MM.1S (cell line): ENCODE measurements at regions not wholly inside any gene's neighbourhood (a gene's known extent, or its start where the extent isn't known, plus 50 kb on each side); places are given as distances from the start of the nearest gene placed in this dataset.
A peak's percentile ranks its signal among the peaks of the same experiment; 100 is the strongest.

Experiments used
- DNase-seq: peaks from one replicate; pipeline ENCODE4 v3.0.0-alpha.2; 2015
- H2AFZ ChIP-seq: fragments of 300-600 bp; sonication (generic); 2 replicates; pipeline ENCODE4 v1.6.0; 2016; ENCODE audit warnings: antibody characterized with exemption, low read length
- H3F3A ChIP-seq: fragments of 300-600 bp; sonication (generic); 2 replicates; pipeline ENCODE4 v1.6.1; 2016; ENCODE audit warnings: mild to moderate bottlenecking, antibody characterized with exemption, low read length, moderate library complexity, mixed read lengths; ENCODE audit not compliant: insufficient read depth
- H3K27ac ChIP-seq: fragments of 300-600 bp; sonication (generic); 2 replicates; pipeline ENCODE4 v1.5.1; 2016; ENCODE audit warnings: mild to moderate bottlenecking, low read length
- H3K27me3 ChIP-seq: fragments of 300-600 bp; sonication (generic); replicated peaks from 2 replicates; pipeline ENCODE4 v1.6.0; 2016; ENCODE audit warnings: low read length; ENCODE audit not compliant: insufficient read depth
- H3K36me3 ChIP-seq: fragments of 300-600 bp; sonication (generic); replicated peaks from 2 replicates; pipeline ENCODE4 v1.6.1; 2016; ENCODE audit warnings: mild to moderate bottlenecking, low read length, mixed read lengths; ENCODE audit not compliant: insufficient read depth
- H3K4me1 ChIP-seq: fragments of 300-600 bp; sonication (generic); 2 replicates; pipeline ENCODE4 v1.6.1; 2016; ENCODE audit warnings: low read length, mixed read lengths
- H3K4me2 ChIP-seq: fragments of 300-600 bp; sonication (generic); 2 replicates; pipeline ENCODE4 v1.6.0; 2016; ENCODE audit warnings: low read depth, low read length
- H3K4me3 ChIP-seq: fragments of 300-600 bp; sonication (generic); 2 replicates; pipeline ENCODE4 v1.5.1; 2016; ENCODE audit warnings: low read length, mixed read lengths
- H3K79me2 ChIP-seq: fragments of 300-600 bp; sonication (generic); 2 replicates; pipeline ENCODE4 v1.6.1; 2016; ENCODE audit warnings: mixed run types, low read length, mixed read lengths
- H3K9ac ChIP-seq: fragments of 300-600 bp; sonication (generic); 2 replicates; pipeline ENCODE4 v1.6.1; 2016; ENCODE audit warnings: low read length, mixed read lengths
- H3K9me2 ChIP-seq: fragments of 300-600 bp; sonication (generic); replicated peaks from 2 replicates; pipeline ENCODE4 v1.6.1; 2016; ENCODE audit warnings: mild to moderate bottlenecking, low read length, mixed read lengths; ENCODE audit not compliant: insufficient read depth
- H3K9me3 ChIP-seq: fragments of 300-600 bp; sonication (generic); replicated peaks from 2 replicates; pipeline ENCODE4 v1.6.1; 2016; ENCODE audit warnings: mild to moderate bottlenecking, low read length, mixed read lengths; ENCODE audit not compliant: insufficient read depth
- H4K20me1 ChIP-seq: fragments of 300-600 bp; sonication (generic); 2 replicates; pipeline ENCODE4 v1.6.1; 2016; ENCODE audit warnings: mild to moderate bottlenecking, low read length, moderate library complexity, mixed read lengths; ENCODE audit not compliant: insufficient read depth
- EZH2 ChIP-seq: fragments of 300-600 bp; sonication (generic); optimal IDR thresholded peaks from 2 replicates; pipeline ENCODE3; 2017; ENCODE audit warnings: low read depth, mild to moderate bottlenecking, antibody characterized with exemption, low read length, mixed read lengths
- EZH2phosphoT487 ChIP-seq: fragments of 300-600 bp; sonication (generic); IDR thresholded peaks from 2 replicates; pipeline ENCODE4 v1.6.1; 2018; ENCODE audit warnings: antibody characterized with exemption, low read length
- TF ChIP-seq, protein P1 (sequence below): fragments of 300-600 bp; sonication (generic); IDR thresholded peaks from 2 replicates; pipeline ENCODE4 v1.5.1; 2016; ENCODE audit warnings: antibody characterized with exemption, low read length, mixed read lengths

GRCh38 chr3:89851974-89852621, 744.7 kb downstream of the EPHA3 start:
- Histone ChIP-seq H3K9ac (no peak overlapping the region), H3K27ac (no peak overlapping the region), H4K20me1 (no peaks in the 10 kb centered on the region), H3K79me2 (no peaks in the 10 kb centered on the region), H3K36me3 (no peaks in the 10 kb centered on the region), H3K4me2 (no peak overlapping the region), H3K9me2 (no peaks in the 10 kb centered on the region), H3K9me3 (no peaks in the 10 kb centered on the region), H3K4me1 (no peaks in the 10 kb centered on the region), H3K4me3 (no peak overlapping the region), H2AFZ (no peak overlapping the region), H3K27me3 (no peaks in the 10 kb centered on the region), H3F3A (no peaks in the 10 kb centered on the region)
- DNase-seq: no peak
- TF ChIP-seq, protein P1, sequence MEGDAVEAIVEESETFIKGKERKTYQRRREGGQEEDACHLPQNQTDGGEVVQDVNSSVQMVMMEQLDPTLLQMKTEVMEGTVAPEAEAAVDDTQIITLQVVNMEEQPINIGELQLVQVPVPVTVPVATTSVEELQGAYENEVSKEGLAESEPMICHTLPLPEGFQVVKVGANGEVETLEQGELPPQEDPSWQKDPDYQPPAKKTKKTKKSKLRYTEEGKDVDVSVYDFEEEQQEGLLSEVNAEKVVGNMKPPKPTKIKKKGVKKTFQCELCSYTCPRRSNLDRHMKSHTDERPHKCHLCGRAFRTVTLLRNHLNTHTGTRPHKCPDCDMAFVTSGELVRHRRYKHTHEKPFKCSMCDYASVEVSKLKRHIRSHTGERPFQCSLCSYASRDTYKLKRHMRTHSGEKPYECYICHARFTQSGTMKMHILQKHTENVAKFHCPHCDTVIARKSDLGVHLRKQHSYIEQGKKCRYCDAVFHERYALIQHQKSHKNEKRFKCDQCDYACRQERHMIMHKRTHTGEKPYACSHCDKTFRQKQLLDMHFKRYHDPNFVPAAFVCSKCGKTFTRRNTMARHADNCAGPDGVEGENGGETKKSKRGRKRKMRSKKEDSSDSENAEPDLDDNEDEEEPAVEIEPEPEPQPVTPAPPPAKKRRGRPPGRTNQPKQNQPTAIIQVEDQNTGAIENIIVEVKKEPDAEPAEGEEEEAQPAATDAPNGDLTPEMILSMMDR: peak; percentile 22
- no peak for TF ChIP-seq EZH2

DNA sequence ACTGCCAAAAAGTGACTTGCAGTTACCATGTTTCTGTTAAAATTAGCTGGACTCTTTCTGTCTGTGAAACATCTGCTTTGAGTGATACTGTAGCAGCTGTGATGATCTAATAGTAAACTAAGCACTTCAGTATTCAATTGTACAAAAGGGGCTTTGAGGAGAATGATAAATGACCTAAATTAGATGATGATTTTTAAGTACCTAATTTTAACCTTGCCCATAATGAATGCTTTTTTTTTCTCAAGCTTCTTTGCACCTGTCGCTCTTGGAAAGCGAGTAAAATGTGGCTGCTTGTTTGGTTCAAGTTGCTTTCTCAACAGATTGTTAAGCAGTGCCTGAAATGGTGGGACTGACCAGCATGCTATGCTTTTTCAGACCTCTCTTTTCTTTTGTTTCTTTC, 752.3 kb downstream of the EPHA3 start:
- no peak overlapping the region for H3K27ac ChIP-seq
- no peak for DNase-seq
- H3K27me3 ChIP-seq: no peaks in the 10 kb centered on the region
- H3K4me1 ChIP-seq: no peaks in the 10 kb centered on the region
- H3F3A ChIP-seq: no peaks in the 10 kb centered on the region
- no peak overlapping the region for H3K4me3 ChIP-seq
- no peaks in the 10 kb centered on the region for H4K20me1 ChIP-seq
- H3K9me2 ChIP-seq: no peaks in the 10 kb centered on the region
- H3K9me3 ChIP-seq: no peaks in the 10 kb centered on the region
- H2AFZ ChIP-seq: no peak overlapping the region
- H3K79me2 ChIP-seq: no peaks in the 10 kb centered on the region
- TF ChIP-seq EZH2 (no peak), EZH2phosphoT487 (no peak)
- TF ChIP-seq, protein P1: no peak
- no peak overlapping the region for H3K9ac ChIP-seq
- no peaks in the 10 kb centered on the region for H3K36me3 ChIP-seq
- no peak overlapping the region for H3K4me2 ChIP-seq

DNA sequence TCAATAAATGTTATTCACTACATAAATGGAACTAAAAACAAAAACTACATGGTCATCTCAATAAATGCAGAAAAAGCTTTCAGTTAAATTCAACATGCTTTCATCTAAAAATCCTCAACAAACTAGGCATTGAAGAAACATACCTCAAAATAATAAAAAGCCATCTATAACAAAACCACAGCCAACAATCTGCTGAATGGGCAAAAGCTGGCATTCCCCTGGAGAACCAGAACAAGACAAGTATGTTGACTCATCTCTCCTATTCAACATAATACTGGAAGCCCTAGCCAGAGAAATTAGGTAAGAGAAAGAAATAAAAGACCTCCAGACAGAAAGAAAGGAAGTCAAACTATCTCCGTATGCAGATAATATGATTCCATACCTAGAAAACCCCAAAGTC, 759.9 kb downstream of the EPHA3 start:
- DNase-seq: no peak
- Histone ChIP-seq H3K79me2 (no peaks in the 10 kb centered on the region), H3K4me3 (no peak overlapping the region), H3F3A (no peaks in the 10 kb centered on the region), H3K27me3 (no peaks in the 10 kb centered on the region), H3K27ac (no peak overlapping the region), H3K9ac (no peak overlapping the region), H3K36me3 (no peaks in the 10 kb centered on the region), H3K9me3 (no peaks in the 10 kb centered on the region), H3K4me1 (no peaks in the 10 kb centered on the region), H2AFZ (no peak overlapping the region), H3K4me2 (no peak overlapping the region), H4K20me1 (no peaks in the 10 kb centered on the region), H3K9me2 (no peaks in the 10 kb centered on the region)
- TF ChIP-seq EZH2: no peak
- TF ChIP-seq, protein P1: no peak
- TF ChIP-seq EZH2phosphoT487: no peak
